ENCODE measurements at regions not wholly inside any gene's neighbourhood (a gene's known extent, or its start where the extent isn't known, plus 50 kb on each side); places are given as distances from the start of the nearest gene placed in this dataset.

DNA sequence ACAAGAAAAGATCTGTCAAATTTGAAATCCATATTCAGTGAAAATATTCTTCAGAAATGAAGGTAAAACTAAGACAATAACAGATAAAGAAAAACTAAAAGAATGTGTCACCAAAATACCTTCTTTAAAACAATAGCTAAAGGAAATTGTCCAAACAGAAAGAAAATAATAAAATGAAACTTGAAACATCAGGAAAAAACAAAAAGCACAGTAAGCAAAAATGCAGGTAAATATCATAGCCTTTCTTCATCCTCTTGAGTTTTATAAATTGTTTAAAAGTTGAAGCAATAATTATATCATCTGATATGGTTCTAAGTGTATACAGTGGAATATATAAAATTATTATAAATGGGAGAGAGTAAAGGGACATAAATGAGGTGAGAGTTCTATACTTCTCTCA is 103.8 kb upstream of the PDE1A start (continued):
- TF ChIP-seq, protein P1, sequence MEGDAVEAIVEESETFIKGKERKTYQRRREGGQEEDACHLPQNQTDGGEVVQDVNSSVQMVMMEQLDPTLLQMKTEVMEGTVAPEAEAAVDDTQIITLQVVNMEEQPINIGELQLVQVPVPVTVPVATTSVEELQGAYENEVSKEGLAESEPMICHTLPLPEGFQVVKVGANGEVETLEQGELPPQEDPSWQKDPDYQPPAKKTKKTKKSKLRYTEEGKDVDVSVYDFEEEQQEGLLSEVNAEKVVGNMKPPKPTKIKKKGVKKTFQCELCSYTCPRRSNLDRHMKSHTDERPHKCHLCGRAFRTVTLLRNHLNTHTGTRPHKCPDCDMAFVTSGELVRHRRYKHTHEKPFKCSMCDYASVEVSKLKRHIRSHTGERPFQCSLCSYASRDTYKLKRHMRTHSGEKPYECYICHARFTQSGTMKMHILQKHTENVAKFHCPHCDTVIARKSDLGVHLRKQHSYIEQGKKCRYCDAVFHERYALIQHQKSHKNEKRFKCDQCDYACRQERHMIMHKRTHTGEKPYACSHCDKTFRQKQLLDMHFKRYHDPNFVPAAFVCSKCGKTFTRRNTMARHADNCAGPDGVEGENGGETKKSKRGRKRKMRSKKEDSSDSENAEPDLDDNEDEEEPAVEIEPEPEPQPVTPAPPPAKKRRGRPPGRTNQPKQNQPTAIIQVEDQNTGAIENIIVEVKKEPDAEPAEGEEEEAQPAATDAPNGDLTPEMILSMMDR (tag by site-specific recombination; IDR thresholded peaks at IDR 0.05): no peak

- H3K27ac ChIP-seq (ENCODE audit: extremely low read depth, low read depth, low read length): no peak overlapping the region
- no peak overlapping the region for H3K4me3 ChIP-seq (ENCODE audit: low read depth, low read length)
- no peaks in the 10 kb centered on the region for H3K36me3 ChIP-seq (ENCODE audit: control insufficient read depth in 2 of 2, insufficient read depth in 1 of 2, low read length in 2 of 2)
- CTCF ChIA-PET: no interaction called here
- H3K4me1 ChIP-seq (ENCODE audit: control insufficient read depth, insufficient read depth, low read length): no peaks in the 10 kb centered on the region
- no peaks in the 10 kb centered on the region for H3K9me3 ChIP-seq (ENCODE audit: control insufficient read depth, insufficient read depth, low read depth, low read length)
- POLR2A ChIA-PET: no interaction called here
- TF ChIP-seq ZNF223 (tag by site-specific recombination; IDR thresholded peaks at IDR 0.05) (no peak), ZNF19 (tag by site-specific recombination; IDR thresholded peaks at IDR 0.05; ENCODE audit: low read depth) (no peak), ZSCAN4 (tag by site-specific recombination; IDR thresholded peaks at IDR 0.05) (no peak), ZNF157 (tag by site-specific recombination; IDR thresholded peaks at IDR 0.05) (no peak), ZNF121 (tag by site-specific recombination; IDR thresholded peaks at IDR 0.05) (no peak), WT1 (tag by site-specific recombination; IDR thresholded peaks at IDR 0.05) (no peak), ZNF311 (tag by site-specific recombination; IDR thresholded peaks at IDR 0.05; ENCODE audit: borderline replicate concordance) (no peak), ZNF10 (tag by site-specific recombination; IDR thresholded peaks at IDR 0.05) (no peak), ZNF354C (tag by site-specific recombination; IDR thresholded peaks at IDR 0.05; ENCODE audit: borderline replicate concordance, low read depth) (no peak), ZNF274 (IDR thresholded peaks at IDR 0.05; ENCODE audit: low read length) (no peak), ZNF274 (tag by site-specific recombination; IDR thresholded peaks at IDR 0.05; ENCODE audit: borderline replicate concordance) (no peak), ZNF404 (tag by site-specific recombination; IDR thresholded peaks at IDR 0.05) (no peak), ZBTB17 (tag by site-specific recombination; IDR thresholded peaks at IDR 0.05) (no peak)
These were observed 113.4 kb upstream of the PDE1A start for GRCh38 chr2:182540252-182540651.

- CTCF ChIA-PET: no interaction called here
- H3K4me3 ChIP-seq (ENCODE audit: low read depth, low read length): no peak overlapping the region
- H3K9me3 ChIP-seq (ENCODE audit: control insufficient read depth, insufficient read depth, low read depth, low read length): no peaks in the 10 kb centered on the region
- H3K27ac ChIP-seq (ENCODE audit: extremely low read depth, low read depth, low read length): no peak overlapping the region
- POLR2A ChIA-PET: no interaction called here
- no peaks in the 10 kb centered on the region for H3K36me3 ChIP-seq (ENCODE audit: control insufficient read depth in 2 of 2, insufficient read depth in 1 of 2, low read length in 2 of 2)
- H3K4me1 ChIP-seq (ENCODE audit: control insufficient read depth, insufficient read depth, low read length): no peaks in the 10 kb centered on the region
- TF ChIP-seq ZNF560 (tag by site-specific recombination; IDR thresholded peaks at IDR 0.05; ENCODE audit: borderline replicate concordance): no peak
- TF ChIP-seq, protein P2, sequence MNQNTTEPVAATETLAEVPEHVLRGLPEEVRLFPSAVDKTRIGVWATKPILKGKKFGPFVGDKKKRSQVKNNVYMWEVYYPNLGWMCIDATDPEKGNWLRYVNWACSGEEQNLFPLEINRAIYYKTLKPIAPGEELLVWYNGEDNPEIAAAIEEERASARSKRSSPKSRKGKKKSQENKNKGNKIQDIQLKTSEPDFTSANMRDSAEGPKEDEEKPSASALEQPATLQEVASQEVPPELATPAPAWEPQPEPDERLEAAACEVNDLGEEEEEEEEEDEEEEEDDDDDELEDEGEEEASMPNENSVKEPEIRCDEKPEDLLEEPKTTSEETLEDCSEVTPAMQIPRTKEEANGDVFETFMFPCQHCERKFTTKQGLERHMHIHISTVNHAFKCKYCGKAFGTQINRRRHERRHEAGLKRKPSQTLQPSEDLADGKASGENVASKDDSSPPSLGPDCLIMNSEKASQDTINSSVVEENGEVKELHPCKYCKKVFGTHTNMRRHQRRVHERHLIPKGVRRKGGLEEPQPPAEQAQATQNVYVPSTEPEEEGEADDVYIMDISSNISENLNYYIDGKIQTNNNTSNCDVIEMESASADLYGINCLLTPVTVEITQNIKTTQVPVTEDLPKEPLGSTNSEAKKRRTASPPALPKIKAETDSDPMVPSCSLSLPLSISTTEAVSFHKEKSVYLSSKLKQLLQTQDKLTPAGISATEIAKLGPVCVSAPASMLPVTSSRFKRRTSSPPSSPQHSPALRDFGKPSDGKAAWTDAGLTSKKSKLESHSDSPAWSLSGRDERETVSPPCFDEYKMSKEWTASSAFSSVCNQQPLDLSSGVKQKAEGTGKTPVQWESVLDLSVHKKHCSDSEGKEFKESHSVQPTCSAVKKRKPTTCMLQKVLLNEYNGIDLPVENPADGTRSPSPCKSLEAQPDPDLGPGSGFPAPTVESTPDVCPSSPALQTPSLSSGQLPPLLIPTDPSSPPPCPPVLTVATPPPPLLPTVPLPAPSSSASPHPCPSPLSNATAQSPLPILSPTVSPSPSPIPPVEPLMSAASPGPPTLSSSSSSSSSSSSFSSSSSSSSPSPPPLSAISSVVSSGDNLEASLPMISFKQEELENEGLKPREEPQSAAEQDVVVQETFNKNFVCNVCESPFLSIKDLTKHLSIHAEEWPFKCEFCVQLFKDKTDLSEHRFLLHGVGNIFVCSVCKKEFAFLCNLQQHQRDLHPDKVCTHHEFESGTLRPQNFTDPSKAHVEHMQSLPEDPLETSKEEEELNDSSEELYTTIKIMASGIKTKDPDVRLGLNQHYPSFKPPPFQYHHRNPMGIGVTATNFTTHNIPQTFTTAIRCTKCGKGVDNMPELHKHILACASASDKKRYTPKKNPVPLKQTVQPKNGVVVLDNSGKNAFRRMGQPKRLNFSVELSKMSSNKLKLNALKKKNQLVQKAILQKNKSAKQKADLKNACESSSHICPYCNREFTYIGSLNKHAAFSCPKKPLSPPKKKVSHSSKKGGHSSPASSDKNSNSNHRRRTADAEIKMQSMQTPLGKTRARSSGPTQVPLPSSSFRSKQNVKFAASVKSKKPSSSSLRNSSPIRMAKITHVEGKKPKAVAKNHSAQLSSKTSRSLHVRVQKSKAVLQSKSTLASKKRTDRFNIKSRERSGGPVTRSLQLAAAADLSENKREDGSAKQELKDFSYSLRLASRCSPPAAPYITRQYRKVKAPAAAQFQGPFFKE (tag by site-specific recombination; IDR thresholded peaks at IDR 0.05; ENCODE audit: borderline replicate concordance): no peak
- TF ChIP-seq, protein P3, sequence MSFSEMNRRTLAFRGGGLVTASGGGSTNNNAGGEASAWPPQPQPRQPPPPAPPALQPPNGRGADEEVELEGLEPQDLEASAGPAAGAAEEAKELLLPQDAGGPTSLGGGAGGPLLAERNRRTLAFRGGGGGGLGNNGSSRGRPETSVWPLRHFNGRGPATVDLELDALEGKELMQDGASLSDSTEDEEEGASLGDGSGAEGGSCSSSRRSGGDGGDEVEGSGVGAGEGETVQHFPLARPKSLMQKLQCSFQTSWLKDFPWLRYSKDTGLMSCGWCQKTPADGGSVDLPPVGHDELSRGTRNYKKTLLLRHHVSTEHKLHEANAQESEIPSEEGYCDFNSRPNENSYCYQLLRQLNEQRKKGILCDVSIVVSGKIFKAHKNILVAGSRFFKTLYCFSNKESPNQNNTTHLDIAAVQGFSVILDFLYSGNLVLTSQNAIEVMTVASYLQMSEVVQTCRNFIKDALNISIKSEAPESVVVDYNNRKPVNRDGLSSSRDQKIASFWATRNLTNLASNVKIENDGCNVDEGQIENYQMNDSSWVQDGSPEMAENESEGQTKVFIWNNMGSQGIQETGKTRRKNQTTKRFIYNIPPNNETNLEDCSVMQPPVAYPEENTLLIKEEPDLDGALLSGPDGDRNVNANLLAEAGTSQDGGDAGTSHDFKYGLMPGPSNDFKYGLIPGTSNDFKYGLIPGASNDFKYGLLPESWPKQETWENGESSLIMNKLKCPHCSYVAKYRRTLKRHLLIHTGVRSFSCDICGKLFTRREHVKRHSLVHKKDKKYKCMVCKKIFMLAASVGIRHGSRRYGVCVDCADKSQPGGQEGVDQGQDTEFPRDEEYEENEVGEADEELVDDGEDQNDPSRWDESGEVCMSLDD (tag by site-specific recombination; IDR thresholded peaks at IDR 0.05): no peak
- TF ChIP-seq ZNF521 (tag by site-specific recombination; IDR thresholded peaks at IDR 0.05): no peak
- no peak for TF ChIP-seq ZNF19 (tag by site-specific recombination; IDR thresholded peaks at IDR 0.05; ENCODE audit: low read depth)
- no peak for TF ChIP-seq ZNF791 (tag by site-specific recombination; IDR thresholded peaks at IDR 0.05)
- TF ChIP-seq ZNF433 (tag by site-specific recombination; IDR thresholded peaks at IDR 0.05; ENCODE audit: low read depth): no peak
- TF ChIP-seq ZBTB1 (tag by site-specific recombination; IDR thresholded peaks at IDR 0.05): no peak
- TF ChIP-seq ZBTB21 (tag by site-specific recombination; IDR thresholded peaks at IDR 0.05): no peak
- no peak for TF ChIP-seq ZNF596 (tag by site-specific recombination; IDR thresholded peaks at IDR 0.05)
- TF ChIP-seq ZNF302 (tag by site-specific recombination; IDR thresholded peaks at IDR 0.05; ENCODE audit: low read depth): no peak
These were observed 114.4 kb upstream of the PDE1A start for GRCh38 chr2:182541268-182541667.

Measured in HEK293 (cell line).